GM18873 (cell line): ENCODE measurements at regions not wholly inside any gene's neighbourhood (a gene's known extent, or its start where the extent isn't known, plus 50 kb on each side); places are given as distances from the start of the nearest gene placed in this dataset.

Experiments used
- ATAC-seq: cut with Tn5 transposase; IDR thresholded peaks from one replicate; pipeline ENCODE4 v1.9.1; 2021; ENCODE audit warnings: mild to moderate bottlenecking, moderate library complexity, moderate number of reproducible peaks; ENCODE audit not compliant: unreplicated experiment, low FRiP score

DNA sequence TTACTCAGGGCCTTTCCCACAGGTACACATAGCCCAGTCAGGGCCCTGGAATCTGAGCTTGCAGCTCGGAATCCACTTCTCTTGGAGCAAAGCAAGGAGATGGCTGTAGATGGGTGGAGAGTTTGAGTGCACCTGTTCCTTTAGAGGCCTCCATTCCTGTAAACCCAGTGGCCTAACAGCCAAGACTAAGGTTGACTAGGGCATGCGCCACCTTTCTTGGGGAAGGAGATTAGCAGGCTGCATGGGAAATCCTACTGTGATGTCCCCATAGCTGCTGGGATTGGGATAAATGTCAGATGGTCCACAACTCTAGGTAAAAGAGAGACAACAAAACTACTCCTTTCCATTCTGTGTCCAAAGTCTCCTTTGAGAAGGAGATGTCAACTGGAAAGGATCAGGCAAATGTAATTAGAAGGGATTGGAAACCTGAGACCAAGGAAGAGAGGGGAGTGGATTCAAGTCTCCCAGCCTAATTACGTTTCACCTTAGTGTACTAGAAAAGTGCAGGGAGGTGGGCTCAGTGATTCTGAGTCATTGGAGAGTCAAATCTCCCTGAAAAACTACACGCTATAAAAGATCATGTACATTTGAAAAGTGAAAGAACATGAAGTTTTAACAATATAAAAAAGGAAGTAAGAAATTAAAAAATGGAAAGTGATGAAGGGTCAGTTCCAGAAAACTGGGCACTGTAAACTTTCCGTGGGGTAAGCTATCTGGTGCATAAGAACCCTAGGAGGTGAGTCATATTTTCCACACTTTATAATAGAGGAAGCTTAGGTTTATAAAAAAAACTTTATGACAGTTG, 104.2 kb downstream of the SEC61B start:
- no peak for ATAC-seq

DNA sequence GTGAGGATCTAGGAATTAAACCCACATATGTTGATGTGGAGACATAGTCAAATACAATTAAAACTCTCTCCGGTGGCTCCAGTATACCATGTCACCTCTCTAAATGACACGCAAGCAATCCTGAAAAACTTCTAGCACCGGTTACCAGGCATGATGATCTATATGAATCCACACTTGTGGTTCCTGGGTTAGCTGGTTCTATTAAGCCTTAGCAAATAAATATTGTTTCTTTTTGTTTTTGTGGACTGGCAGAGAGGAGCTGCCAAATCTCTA, 104.8 kb downstream of the SEC61B start:
- ATAC-seq: no peak

DNA sequence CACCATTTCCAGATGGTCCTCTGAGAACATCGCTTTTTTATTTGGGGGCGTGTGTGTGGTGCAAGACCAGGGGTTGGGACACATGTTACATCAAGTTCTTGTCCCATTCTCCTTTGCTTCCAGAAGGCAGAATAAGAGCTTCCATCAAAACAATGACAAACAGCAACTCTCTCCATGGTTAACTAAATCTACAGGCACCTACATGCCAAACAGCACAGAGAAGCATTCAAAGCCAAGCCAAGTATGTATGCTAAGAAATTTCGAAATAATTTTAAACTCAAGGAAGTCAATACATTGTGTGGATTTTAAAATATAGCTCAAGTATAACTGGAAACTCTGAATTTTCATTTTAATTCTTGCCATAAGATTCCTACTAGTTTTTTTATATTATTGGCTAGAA, 105.6 kb downstream of the SEC61B start:
- no peak for ATAC-seq

DNA sequence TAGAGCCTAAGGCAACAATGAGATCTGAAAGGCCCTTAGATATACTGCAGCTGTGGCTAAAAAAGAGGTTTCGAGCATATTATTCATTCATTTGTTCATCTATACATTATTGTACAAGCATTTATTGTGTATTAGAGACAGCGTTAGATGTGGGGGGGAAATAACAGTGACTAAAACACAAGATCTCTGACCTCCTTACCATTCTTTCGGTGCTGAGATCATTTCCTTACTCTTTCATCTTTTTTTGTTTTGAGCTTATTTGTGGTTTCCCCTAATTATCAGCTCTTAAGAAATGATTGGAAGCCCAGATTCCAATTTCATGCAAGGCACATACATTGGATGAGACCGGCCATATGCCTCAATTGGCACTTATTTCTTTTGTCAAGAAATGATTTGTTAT, 113.2 kb downstream of the SEC61B start:
- ATAC-seq: no peak

DNA sequence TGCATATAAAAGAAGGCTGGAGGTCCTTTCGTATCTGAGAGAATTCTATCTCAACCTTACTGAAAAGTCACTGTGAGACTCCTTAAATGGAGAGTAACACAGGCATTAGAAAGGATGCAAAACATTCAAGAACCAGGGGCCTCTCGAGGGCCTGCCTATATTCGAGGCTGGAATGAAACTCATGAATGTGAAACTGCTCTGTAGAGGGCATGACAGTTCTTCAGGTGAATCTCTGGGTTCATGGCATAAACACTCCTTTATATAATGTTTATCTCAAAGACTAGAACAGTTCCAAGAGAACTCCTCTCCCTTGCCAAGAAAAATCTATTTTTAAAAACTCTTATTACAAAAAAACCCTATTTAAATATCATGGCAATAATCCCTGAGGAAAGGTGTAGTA, 113.9 kb downstream of the SEC61B start:
- no peak for ATAC-seq

DNA sequence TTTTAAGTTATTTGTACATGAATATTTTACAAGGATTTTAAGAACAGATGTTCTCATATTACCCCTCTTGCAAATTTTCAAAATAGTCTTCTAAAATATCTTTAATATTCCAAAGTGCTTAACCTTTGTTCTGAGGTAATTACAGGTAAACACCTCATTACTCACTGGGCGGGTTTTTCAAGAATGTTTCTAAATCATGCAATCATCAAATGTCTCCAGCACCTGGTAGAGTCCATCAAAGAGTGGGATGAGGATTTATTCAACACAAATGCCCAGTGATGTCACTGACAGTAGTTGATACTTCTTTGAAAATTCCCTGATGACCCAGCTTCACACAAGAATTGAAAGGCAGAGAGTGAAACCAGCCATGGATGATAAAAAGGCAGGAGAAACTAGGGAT, 114.4 kb downstream of the SEC61B start:
- no peak for ATAC-seq

DNA sequence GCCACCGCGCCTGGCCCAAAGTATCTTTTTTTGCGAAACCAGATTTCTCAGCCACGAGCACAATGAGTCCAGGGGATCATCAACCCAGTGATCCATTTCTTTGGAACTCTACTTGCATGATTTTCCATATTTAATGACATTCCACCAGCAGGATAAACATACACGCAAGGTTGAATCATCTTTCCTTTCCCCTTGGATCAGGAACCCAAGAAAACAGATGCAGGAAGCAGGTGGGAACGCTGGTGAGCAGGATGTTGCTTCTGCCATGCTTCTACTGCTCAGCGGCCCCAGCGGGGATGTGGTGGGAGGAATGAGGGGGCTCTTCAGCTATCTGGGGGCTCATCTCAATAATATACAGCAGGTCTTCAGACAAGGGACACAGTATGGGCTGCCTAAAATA, 118.2 kb downstream of the SEC61B start:
- no peak for ATAC-seq

DNA sequence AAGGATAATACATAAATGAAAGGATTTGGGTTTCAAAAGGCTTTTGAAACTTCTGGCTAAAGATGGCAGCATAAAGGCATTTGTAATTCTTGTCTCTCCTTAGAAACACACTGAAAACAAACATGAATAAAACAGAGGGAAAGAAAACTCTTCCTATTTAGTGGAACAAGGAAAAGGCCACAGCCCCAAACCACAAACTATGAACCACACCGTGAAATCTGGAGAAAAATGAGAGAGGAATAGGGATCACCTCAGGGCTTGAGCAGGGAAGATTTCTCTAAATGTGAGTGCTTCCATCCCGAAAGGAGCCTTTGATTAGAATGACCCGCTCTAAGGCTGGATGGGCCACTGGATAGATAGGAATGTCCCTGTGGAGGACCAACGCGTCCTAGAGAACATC, 119.6 kb downstream of the SEC61B start:
- no peak for ATAC-seq

DNA sequence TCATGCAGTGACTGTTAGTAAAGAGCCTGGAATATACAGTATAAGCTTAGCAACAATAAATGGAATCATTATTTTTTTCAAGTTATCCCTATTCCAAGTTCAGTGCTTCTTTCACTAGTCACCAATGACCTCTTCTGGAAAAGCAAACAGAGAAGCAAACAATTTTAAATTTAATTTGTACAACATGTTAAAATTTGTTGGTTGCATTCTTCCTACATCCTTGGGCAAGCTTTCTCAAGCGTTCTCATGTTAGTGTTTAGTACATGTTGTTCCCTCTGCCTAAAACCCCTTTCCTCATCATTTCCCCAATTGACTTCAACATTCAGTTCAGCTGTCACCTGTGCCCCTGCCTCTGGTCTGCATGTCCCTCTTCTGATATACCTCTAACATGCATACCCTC, 123.4 kb downstream of the SEC61B start:
- no peak for ATAC-seq

DNA sequence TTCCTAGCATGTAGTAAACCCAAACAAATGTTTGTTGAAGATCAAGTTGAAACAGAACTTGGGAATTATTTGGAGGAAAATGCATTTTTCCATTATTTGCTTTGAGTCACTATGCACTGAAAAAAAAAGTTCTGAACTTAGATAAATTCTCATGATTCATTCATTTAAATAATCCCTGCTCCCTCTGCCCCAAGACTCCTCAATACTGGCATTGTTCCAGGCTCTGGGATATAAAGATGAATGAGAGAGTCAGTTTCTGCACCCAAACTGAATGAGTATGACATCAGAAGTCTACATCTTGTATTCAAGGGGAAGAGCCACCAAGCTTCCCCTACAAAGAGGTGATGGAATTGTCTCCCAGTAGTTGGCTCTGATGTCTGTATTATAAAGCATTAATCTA, 123.9 kb downstream of the SEC61B start:
- ATAC-seq: no peak

DNA sequence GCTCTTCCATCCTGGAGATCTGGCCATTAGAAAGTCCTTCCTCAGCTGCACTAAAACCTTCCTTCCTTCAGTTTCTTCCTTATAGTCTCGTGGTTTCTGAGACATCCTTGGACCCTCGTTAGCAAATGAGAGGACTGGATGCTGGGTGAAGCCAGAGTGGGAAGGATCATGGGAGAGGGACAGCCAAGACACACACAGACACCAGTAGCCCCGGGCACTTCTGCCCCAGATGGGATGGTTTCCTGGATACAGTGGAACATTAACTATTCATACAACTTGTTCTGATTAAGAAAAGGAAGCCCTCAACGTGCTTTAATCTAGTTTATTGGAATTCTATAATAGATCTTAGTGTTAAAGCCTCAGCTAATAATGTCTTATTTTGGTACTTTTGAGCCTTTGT, 125.5 kb downstream of the SEC61B start:
- ATAC-seq: no peak

DNA sequence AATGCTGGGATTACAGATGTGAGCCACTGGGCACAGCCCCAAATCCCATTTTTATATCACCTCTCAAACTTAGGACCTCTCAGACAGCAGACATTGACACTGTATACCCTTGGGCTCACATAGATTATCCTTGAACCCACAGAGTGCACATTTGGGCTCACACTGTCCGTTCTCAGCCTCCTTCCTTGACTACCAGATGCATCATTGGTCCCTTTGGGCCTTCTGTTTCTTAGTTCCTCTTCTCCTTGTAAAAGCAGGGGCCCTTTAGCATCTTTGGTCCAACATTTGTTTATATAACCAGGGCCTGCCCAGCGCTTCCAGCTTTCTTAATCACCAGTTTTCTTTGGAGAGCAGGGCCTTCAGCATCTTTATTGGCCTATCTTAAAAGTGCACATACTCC, 126.2 kb downstream of the SEC61B start:
- no peak for ATAC-seq

DNA sequence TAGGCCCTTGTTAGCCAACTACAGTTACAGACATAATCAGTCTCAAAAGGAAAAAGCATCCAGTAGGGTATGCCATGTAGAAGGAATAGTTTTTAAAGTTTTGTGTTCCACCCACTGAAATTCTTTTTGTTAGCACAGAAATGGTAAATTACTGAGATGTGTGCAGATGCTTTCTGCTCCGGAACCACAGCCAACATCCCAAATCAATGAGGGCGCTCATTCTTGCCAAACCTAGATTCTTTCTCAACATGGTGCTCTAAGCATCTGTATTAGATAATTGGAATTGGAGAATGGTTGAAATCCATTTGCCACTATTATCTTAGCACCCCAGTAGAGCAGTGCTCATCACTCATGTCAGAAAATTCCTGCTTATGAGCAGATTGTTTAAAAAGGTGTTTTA, 127.8 kb downstream of the SEC61B start:
- no peak for ATAC-seq

DNA sequence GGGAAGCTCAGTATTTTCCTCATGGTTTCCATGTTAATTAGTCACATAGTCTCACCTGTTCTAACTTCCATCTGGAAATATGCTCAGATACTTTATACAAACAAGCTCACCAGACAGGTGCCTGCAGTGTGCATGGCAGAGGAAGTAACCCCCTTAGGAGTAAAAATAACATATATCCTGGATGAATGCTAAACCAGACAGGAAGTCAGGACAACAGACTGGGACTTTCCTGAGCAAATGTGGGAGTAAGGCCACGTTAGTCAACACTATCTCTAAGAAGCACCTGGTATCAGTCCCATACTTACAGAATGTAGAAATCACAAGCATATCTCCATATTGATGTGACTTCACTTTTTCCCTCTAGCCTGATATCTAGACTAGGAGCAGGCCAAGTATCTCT, 128.4 kb downstream of the SEC61B start:
- no peak for ATAC-seq

DNA sequence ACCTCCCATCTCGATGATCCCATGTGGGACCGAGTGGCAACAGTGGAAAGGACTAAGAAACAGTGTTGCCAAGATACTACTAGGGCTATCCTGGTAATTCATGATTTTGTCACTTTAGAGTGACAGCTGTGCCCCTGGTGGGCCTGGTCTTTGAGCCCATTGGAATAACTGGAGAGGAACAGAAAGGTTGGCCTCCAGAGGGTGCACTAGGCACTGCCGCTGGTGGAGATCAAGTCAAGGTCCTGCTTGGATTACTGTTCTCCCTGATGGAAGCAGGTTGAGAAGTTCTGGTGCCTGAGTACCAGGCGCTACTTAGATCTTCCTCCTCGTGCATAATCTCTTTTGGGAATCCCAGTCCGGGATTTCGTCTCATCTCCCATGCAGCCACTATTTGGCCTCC, 129.6 kb downstream of the SEC61B start:
- ATAC-seq: no peak

DNA sequence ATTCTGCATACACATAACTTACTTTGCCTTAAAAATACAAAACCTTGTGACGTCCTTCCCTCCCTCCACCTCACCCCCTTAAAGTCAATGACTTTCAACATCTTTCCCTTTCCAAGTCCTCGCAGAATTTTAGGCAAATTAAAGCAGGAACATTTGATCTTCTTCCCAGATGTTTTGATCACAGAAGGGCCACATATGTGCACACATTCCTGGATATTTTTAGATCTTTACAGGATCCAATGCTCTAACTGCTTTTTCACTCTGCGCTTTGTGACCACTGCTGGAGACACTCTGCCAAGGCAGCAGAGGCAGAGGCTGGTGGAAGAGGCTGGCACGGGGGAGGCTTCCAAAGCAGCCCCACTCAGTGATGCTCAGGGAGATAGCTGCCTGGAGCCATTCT, 130.7 kb downstream of the SEC61B start:
- no peak for ATAC-seq

DNA sequence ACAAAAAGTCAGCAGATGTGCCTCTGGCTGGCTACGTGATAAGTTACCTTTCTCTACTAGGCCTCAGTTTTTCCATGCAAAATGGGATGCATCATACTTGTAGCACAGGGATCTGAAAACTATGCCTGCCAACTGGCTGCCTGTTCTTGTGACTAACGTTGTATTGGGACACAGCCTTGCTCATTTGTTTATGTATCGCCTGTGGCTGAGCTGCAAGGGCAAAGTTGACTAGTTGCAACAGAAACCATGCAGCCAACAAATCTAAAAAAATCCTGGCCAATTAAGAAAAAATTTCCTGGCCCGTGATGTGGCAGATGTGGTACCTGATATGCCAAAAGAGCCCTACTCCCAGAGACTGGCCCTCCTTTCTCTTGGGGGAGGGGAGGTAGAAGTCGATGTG, 131.3 kb downstream of the SEC61B start:
- ATAC-seq: no peak

DNA sequence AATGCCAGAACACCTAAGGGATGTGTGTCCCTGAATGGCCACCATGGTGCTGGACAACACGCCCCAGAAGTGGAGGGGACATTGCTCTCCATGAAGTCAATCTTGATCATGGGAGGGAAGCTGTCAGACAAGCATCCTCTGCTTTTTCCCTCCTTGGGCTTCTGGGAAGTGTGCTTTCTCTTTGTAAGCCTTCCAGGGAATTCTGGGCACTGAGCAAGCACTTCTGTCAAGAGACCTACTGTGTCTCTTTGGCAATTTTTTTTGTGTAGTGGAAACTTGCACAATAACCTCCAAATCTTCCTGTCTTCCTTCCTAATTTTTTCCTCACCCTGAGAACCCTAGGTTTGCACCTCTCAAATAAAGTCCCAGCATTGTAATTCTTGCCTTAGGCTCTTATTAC, 132.0 kb downstream of the SEC61B start:
- no peak for ATAC-seq

DNA sequence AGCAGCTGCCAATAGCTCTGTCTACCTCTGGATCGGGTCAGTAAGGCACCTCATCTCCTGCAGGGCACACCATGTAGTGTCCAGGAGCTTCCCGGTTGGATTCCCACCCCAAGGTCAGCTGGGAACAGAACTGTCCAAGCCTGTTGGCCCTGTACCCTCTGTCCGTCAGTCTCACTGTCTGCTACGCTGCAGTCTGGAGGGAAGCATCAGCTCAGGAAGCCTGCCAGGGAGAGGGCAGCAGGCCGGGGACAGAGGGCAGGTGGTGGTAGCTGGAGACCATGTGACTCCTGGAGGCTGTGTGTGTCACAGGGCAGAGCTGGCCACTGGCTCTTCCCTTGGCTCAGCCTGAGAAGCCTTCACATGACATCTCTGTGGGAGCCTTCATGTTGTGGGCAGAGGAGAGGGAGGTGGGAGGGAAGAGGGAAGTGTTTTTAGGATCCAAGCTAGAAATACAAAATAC, 134.5 kb downstream of the SEC61B start:
- ATAC-seq: no peak

DNA sequence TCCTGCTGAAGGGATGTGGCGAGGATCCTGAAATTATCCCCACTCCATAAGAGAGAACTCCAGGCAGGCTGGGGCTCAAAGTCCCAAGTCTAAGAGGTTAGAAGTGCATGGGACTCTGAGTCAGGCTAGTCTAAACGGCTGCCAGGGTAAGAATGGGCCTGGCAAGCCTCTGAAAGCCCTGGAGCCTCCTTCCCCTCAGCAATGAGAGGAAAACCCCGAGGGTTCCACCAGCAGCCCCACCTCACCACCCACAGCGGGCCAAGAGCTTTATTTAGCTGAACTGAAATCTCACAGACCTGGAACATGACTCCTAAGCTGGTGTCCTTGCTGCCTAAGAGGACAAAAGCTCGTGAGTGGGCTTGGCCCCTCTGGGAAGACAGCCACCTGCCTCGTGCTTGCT, 135.5 kb downstream of the SEC61B start:
- ATAC-seq: no peak

DNA sequence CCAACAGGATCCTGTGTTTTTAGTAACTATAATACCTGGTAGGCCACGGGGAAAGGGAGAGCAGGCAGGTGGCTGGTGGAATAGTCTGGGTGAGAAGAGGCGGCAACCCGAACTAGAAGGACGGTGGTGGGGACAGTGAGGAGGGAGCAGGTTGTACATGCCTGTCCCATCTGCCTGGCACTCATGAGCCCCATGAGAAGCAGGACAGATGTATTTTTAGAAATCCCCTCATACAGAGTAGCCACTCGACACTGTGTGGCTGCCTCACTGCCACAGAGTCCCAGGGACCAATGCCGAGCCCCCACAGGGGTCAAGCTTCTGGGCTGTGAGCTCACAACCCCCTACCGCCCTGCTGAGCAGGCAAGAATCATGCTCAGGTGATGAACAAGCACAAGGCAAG, 136.6 kb downstream of the SEC61B start:
- no peak for ATAC-seq

DNA sequence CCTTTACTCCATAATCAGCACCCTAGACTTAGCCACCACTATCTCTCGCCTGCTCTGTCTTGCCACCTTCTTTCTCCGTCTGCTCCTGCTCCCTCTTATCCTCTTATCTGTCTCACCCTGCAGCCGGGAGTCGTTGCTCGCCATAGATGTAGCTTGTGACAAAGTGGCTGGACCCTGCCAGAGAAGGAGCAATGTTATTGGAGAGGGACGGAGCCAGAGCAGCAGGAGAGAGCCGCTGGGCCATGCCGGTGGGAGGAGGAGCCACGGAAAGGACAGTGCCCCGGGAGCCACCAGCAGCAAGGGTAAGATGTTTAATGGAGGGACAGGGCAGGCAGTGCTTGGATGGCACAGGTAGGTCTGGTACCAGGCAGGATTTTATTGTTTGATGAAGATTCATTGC, 137.3 kb downstream of the SEC61B start:
- ATAC-seq: no peak

DNA sequence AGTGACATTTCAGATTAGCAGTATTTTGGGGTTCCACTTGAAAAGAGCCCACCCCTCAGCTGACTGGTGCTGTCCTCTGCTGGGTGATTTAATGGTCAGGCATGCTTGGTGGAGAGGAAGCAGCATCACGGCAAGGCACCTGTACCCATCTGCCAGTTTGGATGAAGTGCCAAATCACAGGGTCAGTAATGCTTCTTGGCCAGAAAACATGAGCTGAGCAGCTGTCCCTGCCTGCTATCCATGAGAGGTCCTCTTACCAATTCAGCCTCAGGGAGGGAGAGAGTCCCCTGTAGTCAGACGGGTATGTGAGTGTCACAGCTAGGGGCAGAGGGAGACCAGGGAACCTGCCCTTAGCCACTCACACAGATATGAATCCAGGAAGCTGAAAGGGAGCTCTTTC, 137.9 kb downstream of the SEC61B start:
- ATAC-seq: no peak
